Spleen (tissue), 7 donors: ENCODE measurements at regions not wholly inside any gene's neighbourhood (a gene's known extent, or its start where the extent isn't known, plus 50 kb on each side); places are given as distances from the start of the nearest gene placed in this dataset.

Source experiments
- CTCF ChIP-seq, 11 experiments: fragments of 200-600 bp in 7 of 11; fragments of 450-650 bp in 4 of 11; sonication (generic) in 4 of 11; IDR thresholded peaks in 8 of 11; conservative IDR thresholded peaks in 3 of 11; 1 replicate in 7 of 11; 2 replicates in 4 of 11; pipeline versions ENCODE4 v1.4.0 to v1.8.0; 2016 to 2021; ENCODE audit warnings: antibody characterized with exemption in 11 of 11, inconsistent platforms in 4 of 11, mild to moderate bottlenecking in 1 of 11
- POLR2A ChIP-seq, 3 donors: fragments of 450-650 bp; IDR thresholded peaks; one replicate each; pipeline ENCODE4 v1.5.1; 2017; ENCODE audit warnings: antibody characterized with exemption in 3 of 3, mild to moderate bottlenecking in 1 of 3
- donor health status: DM: no; HTN: no; CAD: no; lungs with moderate emphysema.
- donor health status: DM: no; HTN: no; CAD: no.
- donor health status: DM: no; HTN: no; CAD: no.

- TF ChIP-seq CTCF (IDR thresholded peaks at IDR 0.05 in 8 of 11, conservative IDR thresholded peaks at IDR 0.05 in 3 of 11) = no peak
- TF ChIP-seq POLR2A (IDR thresholded peaks at IDR 0.05) = no peak
Observed at GRCh38 chr1:177558372-177558771, 387.6 kb downstream of the BRINP2 start.
